Activated CD4-positive, alpha-beta T cell treated with anti-CD3 and anti-CD28 coated beads for 4 hours (primary cell): ENCODE measurements at regions not wholly inside any gene's neighbourhood (a gene's known extent, or its start where the extent isn't known, plus 50 kb on each side); places are given as distances from the start of the nearest gene placed in this dataset.
A peak's percentile ranks its signal among the peaks of the same experiment; 100 is the strongest.
"Not testable (repeated sequence)": the region's sequence is repeated elsewhere in the genome, so short reads cannot be mapped to it uniquely, and the experiment has no call there.

ENCODE experiments used
- DNase-seq, 2 donors: peaks; one replicate each; pipeline ENCODE4 v3.0.0-alpha.2; 2020

DNA sequence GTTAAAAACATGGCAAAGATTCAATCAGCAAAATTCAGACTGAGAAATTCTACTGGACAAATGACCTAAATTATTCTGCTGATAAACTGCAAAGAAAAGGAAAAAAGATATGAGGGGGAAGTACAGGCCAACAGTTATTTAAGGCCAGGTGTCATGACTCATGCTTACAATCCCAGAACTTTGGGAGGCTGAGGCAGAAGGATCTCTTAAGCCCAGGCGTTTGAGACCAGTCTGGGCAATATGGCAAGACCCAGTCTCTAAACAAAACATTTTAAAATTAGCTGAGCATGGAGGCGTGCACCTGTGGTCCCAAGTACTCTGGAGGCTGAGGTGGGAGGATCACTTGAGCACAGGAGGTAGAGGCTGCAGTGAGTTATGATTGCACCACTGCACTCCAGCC lies 91.8 kb upstream of the USP15 start:
- no peak for DNase-seq

DNA sequence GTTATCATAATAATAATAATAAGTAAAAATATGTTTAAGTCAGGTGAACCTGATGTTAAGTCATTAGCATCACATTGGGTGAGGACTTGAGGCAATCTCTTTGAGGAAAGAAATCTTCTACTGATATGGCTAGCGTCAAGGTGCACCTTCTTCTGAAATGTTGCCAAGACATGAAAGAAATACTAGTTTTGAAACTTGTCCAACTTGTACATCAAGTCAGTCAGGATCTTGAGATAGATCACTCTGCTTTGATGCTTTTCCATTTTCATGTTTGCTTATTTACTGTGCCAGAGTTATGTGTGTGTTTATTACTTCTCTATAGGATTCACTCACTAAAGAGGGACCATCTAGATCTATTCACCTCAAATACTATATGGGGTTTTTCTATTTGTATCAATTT lies 90.0 kb upstream of the USP15 start:
- no peak for DNase-seq

DNA sequence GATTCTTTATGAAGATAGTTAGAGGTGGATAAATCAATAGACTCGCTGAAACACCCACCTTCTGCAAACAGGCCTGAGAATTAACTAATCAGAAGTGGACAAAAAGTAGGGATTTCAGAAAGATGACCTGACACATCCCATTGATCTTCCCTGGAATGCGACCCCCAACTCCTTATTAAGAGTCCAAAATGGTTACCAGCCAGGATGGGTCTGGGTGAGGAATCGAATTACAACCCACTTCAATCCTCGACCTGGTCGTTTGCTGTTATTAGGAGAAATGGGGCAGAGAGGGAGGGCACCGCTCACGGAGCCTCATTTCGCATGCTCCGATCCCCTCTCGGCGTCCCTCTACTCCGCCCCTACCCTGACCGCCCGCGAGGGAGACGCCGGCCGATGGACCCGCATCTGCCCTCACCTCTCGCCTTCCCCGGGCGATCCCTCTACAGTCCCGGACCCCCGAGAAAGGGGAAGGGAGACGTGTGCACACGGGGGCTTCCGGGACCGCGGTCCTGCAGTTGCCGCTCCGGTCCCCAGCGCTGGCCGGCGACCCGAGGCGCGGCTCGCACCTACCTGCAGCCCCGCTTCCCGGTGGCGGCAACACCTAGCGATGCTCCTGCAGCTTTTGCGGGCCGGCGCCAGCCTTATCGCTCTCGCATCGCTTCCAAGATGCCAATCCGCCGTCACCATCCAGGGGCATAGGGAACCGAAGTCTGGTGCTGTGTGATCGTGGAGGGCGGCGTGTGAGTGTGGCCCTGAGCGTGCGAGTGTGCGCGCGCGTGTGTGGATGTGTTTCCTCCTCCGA lies 69.3 kb upstream of the USP15 start:
- peak; percentile 1 to 4 for DNase-seq

DNA sequence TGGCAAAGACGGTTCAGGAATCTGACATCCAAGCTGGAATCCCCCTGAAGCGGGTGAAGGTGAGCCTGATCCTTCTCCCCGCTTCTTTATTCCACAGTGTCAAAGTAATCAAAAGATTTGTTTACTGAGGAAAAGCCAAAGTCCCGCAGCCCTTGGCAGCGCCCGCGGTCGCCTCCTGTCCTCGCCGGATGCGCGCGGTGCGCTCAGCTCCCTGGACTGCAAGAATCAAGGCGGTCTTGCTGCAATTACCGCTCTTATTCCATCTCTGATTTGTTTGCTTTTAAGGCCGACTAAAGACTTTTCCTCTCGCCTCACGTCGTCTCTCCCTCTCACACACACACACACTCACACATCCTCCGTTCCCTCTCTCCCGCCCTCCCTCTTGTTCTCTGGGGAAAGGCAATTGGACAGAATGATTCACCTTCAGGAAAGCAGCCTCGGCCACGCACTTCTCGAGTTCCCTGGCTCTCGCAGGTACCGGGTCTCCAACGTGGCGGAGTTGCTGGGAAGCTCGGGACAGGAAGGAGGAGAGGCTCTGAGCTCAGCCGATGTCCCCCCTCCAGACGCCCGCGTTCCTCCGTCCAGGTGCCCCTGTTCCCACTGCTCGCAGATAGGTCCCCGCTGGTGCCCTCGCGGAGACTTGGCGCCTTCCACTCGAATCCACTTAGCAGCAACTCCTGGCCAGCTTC lies 68.6 kb upstream of the USP15 start:
- peak; percentile 2 to 5 for DNase-seq

DNA sequence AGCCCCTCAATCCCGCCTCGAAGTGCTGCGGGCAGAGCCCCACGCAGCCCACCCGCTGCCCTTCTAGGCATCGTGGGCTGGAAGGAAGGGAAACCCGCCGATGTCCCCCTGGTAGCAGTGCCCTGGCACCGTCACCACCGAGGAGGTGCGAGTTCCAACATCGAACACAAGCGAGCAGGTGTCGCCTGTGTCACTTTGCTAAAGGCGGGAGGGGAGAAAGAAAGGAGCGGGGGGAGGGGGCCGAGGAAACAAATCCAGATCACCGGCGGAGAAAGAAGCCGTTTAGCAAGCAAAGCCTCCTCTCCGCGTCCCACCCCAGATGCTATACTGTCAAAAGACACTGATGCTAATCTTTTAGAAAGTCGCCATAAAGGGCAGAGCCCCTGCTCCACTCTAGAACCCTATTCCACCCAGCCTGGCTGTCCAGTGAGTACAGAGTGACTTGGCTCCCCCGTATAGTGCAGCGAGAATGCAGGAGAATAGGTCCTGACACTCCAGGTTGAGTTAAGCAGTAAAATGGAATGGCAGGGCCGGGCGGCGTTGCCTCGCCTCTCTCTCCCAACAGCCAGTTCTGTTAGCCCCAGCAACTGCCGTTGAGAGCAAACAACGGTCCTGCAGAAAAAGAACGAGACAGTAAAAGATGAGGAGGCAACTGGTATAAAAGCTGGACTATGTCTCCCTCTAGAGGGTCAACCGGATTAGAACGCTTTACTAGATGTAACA lies 67.9 kb upstream of the USP15 start:
- DNase-seq = peak; percentile 29 to 52

DNA sequence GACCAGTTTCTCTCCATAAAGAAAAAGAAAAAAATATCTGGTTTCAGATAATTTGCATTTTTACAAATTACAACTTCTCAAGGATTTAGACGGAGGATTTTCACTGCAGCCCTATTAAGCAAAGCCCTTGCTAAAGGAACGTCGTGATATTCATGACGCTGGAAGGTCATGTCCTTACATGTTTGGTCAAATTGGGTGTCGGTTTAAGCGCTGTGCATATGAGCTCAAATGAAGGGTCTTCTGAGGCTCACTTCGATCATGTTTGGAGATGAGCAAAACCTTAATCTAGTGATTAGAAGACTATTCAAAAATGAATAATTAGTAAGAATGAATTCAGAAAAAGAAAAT lies 67.3 kb upstream of the USP15 start:
- no peak for DNase-seq

DNA sequence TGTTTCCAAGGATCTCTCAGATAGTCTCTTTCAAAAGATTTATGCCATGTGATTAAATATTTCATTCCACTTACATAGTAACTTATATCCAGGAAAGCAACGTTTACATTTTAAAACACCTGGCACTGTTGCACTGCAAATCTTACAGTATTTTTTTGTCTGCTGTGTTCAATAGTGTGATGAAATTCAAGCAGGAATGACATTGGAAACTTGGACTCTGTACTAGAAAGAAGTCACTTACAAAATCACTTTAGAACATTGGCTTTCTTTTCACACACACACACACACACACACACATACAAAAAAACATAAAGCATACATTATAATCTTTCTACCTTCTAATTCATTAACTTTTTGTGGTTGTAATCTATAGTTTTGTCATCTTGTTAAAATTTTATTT lies 66.2 kb upstream of the USP15 start:
- DNase-seq = no peak

DNA sequence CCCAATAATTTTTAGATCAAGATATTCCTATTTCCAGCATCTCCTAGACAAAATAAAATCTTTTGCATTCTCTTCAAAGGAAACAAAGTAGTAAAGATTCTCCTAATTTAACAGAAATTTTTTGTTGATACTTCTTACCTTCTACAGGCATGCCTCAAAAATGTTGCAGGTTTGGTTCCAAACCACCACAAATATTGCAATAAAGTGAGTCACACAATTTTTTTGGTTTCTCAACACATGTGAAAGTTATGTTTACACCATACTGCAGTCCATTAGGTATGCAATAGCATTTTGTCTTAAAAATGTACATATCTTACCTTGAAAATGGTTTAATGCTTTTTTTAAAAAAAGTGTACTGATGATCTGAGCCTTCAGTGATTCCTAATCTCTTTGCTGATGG lies 65.6 kb upstream of the USP15 start:
- DNase-seq = no peak

DNA sequence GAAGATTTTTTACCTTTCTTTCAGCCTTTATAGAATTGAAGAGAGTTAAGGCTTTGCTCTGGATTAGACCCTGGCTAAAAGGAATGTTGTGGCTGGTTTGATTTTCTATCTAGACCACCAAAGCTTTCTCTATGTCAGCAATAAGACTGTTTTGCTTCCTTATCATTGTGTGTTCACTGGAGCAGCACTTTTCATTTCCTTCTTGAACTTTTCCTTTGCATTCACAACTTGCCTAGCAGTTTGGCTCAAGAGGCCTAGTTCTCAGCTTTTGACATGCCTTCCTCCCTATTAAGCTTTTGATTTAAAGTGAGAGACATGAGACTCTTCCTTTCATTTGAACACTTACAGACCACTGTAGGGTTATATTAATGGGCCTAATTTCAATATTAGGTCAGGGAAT lies 64.1 kb upstream of the USP15 start:
- DNase-seq = no peak

DNA sequence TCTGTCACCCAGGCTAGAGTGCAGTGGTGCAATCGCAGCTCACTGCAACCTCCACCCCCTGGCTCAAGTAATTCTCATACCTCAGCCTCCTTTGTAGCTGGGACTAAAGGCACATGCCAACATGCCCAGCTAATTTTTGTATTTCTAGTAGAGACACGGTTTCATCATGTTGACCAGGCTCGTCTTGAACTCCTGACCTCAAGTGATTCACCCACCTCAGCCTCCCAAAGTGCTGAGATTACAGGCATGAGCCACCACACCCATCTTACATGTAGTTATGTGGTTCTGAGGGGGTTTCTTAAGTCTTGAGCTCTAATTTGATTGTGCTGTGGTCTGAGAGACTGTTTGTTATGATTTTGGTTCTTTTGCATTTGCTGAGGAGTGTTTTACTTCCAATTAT lies 57.3 kb upstream of the USP15 start:
- DNase-seq = not testable (repeated sequence)

DNA sequence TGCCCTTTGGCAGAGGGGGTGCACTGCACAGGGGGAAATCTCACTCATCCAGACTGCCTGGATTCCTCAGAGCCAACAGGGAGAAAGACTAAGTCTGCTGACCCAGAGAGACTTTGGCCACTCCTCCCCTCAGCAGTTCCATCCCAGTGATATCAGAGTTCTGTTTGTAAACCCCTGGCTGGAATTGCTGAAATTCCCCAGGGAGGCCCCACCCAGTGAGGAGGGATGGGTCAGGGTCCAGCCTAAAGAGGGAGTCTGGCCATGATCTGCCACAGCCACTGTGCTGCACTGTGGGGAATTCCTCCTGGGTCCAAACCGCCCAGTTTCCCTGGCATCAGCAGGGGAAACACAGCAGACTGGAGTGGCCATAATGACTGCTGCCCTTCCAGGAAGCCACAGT lies 54.9 kb upstream of the USP15 start:
- DNase-seq = no peak

DNA sequence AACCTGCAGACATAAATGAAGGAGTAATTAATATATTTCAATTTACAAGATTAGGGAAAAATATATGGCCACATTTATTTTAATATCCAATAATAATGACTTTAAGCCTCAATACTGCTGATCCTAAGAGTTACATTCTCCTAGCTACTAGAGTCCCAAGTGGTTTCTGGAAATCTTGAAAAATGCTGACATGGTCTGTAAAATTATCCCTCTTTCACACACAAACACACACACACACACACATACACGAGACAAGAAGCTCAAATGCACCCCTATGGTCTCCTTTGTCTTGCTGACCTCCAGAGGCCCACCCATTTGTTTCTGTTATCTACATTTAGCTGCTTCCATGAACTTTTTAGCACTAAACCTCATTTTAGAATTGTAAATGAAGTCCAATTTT lies 53.0 kb upstream of the USP15 start:
- no peak for DNase-seq
